ENCODE measurements at regions not wholly inside any gene's neighbourhood (a gene's known extent, or its start where the extent isn't known, plus 50 kb on each side); places are given as distances from the start of the nearest gene placed in this dataset.

DNA sequence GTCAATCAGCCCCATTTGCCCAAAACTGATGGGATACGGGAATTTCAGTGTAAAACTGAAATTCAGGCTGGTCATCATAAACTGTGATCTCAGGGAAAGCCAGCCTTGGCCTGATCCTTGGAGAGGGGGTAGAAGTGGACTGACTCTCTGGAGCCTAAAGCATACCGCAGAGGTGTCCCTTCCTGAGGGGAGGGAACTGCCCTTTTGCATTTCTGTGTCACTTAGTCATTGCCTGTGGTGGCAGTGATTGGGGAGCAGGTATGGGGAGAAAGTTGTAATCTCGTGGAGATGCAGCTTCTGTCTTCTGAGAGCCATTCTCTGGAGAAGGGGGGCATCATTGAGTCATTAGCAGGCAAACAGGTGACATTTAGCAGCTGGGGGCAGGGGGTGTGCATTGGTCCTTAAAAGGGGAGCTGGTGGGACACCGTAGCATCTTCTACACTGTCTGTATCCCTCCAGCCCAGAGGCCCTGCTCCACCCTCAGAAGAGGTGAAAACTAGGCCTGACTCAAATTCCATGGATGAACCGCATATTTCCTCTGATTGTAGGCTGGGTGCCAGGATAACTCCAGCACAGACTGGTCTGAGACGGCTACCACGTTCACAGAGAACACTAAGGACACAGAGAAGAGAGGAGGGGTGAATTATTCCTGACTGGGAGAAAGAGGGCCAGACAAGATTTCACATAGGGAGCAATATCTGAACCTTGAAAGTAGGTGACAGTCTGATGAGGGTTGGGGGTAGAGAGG lies 143.3 kb downstream of the SEC61B start:
- FAIRE-seq = no peak
- TF ChIP-seq, protein P1, sequence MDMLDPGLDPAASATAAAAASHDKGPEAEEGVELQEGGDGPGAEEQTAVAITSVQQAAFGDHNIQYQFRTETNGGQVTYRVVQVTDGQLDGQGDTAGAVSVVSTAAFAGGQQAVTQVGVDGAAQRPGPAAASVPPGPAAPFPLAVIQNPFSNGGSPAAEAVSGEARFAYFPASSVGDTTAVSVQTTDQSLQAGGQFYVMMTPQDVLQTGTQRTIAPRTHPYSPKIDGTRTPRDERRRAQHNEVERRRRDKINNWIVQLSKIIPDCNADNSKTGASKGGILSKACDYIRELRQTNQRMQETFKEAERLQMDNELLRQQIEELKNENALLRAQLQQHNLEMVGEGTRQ (IDR thresholded peaks at IDR 0.05; ENCODE audit: low read length) = no peak
- no peak for TF ChIP-seq RFX5 (IDR thresholded peaks at IDR 0.05; ENCODE audit: borderline replicate concordance, low read depth, low read length)
- no peak for TF ChIP-seq JUND (IDR thresholded peaks at IDR 0.05; ENCODE audit: low read length)
- TF ChIP-seq, protein P2, sequence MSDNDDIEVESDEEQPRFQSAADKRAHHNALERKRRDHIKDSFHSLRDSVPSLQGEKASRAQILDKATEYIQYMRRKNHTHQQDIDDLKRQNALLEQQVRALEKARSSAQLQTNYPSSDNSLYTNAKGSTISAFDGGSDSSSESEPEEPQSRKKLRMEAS (IDR thresholded peaks at IDR 0.05) = no peak
- TF ChIP-seq CTBP2 (IDR thresholded peaks at IDR 0.05; ENCODE audit: borderline replicate concordance, insufficient read depth, insufficient read length, low read length) = no peak
- TF ChIP-seq CREB1 (IDR thresholded peaks at IDR 0.05) = no peak
- TF ChIP-seq BACH1 (IDR thresholded peaks at IDR 0.05; ENCODE audit: low read length) = no peak
- no peak for TF ChIP-seq ZNF274 (IDR thresholded peaks at IDR 0.05; ENCODE audit: borderline replicate concordance, extremely low read depth, low read length)
- no peak for TF ChIP-seq KDM5A (IDR thresholded peaks at IDR 0.05; ENCODE audit: low read length)
- no peak for TF ChIP-seq POLR2A (IDR thresholded peaks at IDR 0.05; ENCODE audit: control extremely low read depth in 1 of 2, low read depth in 2 of 2, low read length in 2 of 2)
- TF ChIP-seq TEAD4 (IDR thresholded peaks at IDR 0.05; ENCODE audit: low read depth, low read length) = no peak
- no peak for TF ChIP-seq SP2 (IDR thresholded peaks at IDR 0.05; ENCODE audit: low read length)
- no peak for TF ChIP-seq BRCA1 (IDR thresholded peaks at IDR 0.05; ENCODE audit: low read depth, low read length)

More for the DNA sequence above, 143.3 kb downstream of the SEC61B start:
- no peak overlapping the region for H4K91ac ChIP-seq (replicated peaks; ENCODE audit: insufficient read length, low read length)
- no peak overlapping the region for H2BK15ac ChIP-seq (ENCODE audit: low read length)
- DNase-seq (ENCODE audit: low read depth in 1 of 2, low spot score in 2 of 2) = no peak
- no peak overlapping the region for H4K5ac ChIP-seq (ENCODE audit: insufficient read length, low read depth, low read length)
- POLR2A ChIA-PET (ENCODE audit: partially characterized antibody) = no interaction called here
- H3K4ac ChIP-seq (replicated peaks; ENCODE audit: insufficient read length, low read depth, low read length) = no peak overlapping the region
- H3K23me2 ChIP-seq (ENCODE audit: low read depth, low read length) = no peaks in the 10 kb centered on the region; the same call in 1 of the 2 replicates
- H3K23ac ChIP-seq (ENCODE audit: insufficient read length) = no peak overlapping the region
- H3K79me1 ChIP-seq (ENCODE audit: low read depth, low read length) = no peaks in the 10 kb centered on the region
- H3K4me1 ChIP-seq (replicated peaks in 1 of 4; ENCODE audit: control insufficient read depth in 3 of 4, insufficient read depth in 4 of 4, low read length in 3 of 4) = peaks cover 0 to 5% (median 1%) of the 10 kb centered on the region in 4 experiments; a peak in 4 of 7 replicates
- no peak overlapping the region for H2BK120ac ChIP-seq (replicated peaks; ENCODE audit: low read depth, low read length)
- H3K9ac ChIP-seq (replicated peaks in 1 of 4; ENCODE audit: extremely low read depth in 1 of 4, low read depth in 3 of 4, low read length in 3 of 4) = no peak overlapping the region
- no peaks in the 10 kb centered on the region for H3K27me3 ChIP-seq (replicated peaks in 1 of 4; ENCODE audit: control insufficient read depth in 3 of 4, extremely low read depth in 1 of 4, insufficient read depth in 3 of 4, low read length in 3 of 4)
- no peaks in the 10 kb centered on the region for H3K36me3 ChIP-seq (ENCODE audit: control insufficient read depth in 2 of 4, insufficient read depth in 4 of 4, low read length in 3 of 4)
- no peak overlapping the region for H2AK5ac ChIP-seq (ENCODE audit: low read depth, low read length)
- no peak overlapping the region for H2BK12ac ChIP-seq (ENCODE audit: low read depth, low read length)
- H4K20me1 ChIP-seq (replicated peaks in 1 of 2; ENCODE audit: control insufficient read depth in 1 of 2, insufficient read depth in 2 of 2, low read length in 2 of 2) = no peaks in the 10 kb centered on the region
- 69% methylated on average over 7 of the region's 7 CpGs; no CpG with 5 or more reads in 1 of the 2 experiments for WGBS, 2 experiments (ENCODE audit: extremely low coverage in 1 of 2, insufficient coverage in 1 of 2, insufficient read length in 1 of 2, insufficient replicate concordance in 2 of 2, low coverage in 1 of 2, low lambda C conversion rate in 2 of 2, missing lambda C conversion rate in 1 of 2)
- no peak overlapping the region for H3K4me3 ChIP-seq (ENCODE audit: extremely low read depth in 1 of 4, insufficient read depth in 2 of 4, low read depth in 3 of 4, low read length in 4 of 4)
- CTCF ChIA-PET (ENCODE audit: partially characterized antibody) = interaction anchor here (1.3 to 1.5 kb wide), 2 partner anchors 17 to 134 kb away, joined by 3 to 4 read pairs; no protein-coding TSS in a partner anchor
- no peak overlapping the region for H3K18ac ChIP-seq (ENCODE audit: extremely low read depth, low read length)
- no peak overlapping the region for H2BK20ac ChIP-seq (ENCODE audit: low read length)
- H3K14ac ChIP-seq (ENCODE audit: insufficient read length) = no peak overlapping the region
- H2BK5ac ChIP-seq (ENCODE audit: low read depth, low read length) = no peak overlapping the region
- no peaks in the 10 kb centered on the region for H3K79me2 ChIP-seq (ENCODE audit: control insufficient read depth in 1 of 2, insufficient read depth in 2 of 2, low read length in 2 of 2)
- no peak overlapping the region for H3K4me2 ChIP-seq (ENCODE audit: insufficient read depth in 1 of 2, low read depth in 2 of 2, low read length in 2 of 2)
- no peak overlapping the region for H3K56ac ChIP-seq (replicated peaks; ENCODE audit: insufficient read length, low read depth, low read length)
- no peak overlapping the region for H3K27ac ChIP-seq (ENCODE audit: low read depth, low read length)
- no peaks in the 10 kb centered on the region for H3K9me3 ChIP-seq (ENCODE audit: insufficient read depth in 2 of 2, low read depth in 1 of 2, low read length in 1 of 2)
- H4K8ac ChIP-seq (ENCODE audit: extremely low read depth, insufficient read depth, low read length) = no peak overlapping the region
- H2AFZ ChIP-seq (ENCODE audit: low read length) = no peak overlapping the region
